ENCODE measurements at regions not wholly inside any gene's neighbourhood (a gene's known extent, or its start where the extent isn't known, plus 50 kb on each side); places are given as distances from the start of the nearest gene placed in this dataset.

DNA sequence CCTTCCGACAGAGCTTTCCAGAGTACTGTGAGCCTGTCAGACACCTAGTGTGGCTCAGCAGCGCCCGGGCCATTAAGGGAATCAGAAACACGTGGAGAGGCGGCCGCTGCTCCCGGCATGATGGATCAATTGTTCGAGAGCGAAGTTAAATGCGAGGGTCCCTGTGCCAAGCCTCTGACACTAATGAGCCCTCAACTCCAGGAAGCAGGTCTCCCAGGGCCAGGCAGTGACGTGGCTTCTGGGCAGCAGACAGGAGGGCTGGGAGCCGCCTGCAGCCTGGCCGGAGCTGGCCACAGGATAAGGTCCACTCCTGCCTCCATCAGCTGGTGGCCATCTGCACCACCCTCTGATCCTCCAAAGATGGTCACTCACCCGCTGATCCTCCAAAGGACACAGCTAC is 67.5 kb upstream of the CLDN14 start:
- TF ChIP-seq CTCF (conservative IDR thresholded peaks at IDR 0.05; ENCODE audit: low read depth, low read length): no peak
- TF ChIP-seq EZH2 (IDR thresholded peaks at IDR 0.05; ENCODE audit: low read length, unreplicated experiment): no peak
- TF ChIP-seq EZH2phosphoT487 (IDR thresholded peaks at IDR 0.05; ENCODE audit: borderline replicate concordance, low read length): no peak
